Epithelial cell of prostate (primary cell): ENCODE measurements at regions not wholly inside any gene's neighbourhood (a gene's known extent, or its start where the extent isn't known, plus 50 kb on each side); places are given as distances from the start of the nearest gene placed in this dataset.
A peak's percentile ranks its signal among the peaks of the same experiment; 100 is the strongest.
"Not testable (repeated sequence)": the region's sequence is repeated elsewhere in the genome, so short reads cannot be mapped to it uniquely, and the experiment has no call there.

ENCODE experiments used
- DNase-seq: peaks from one replicate; pipeline ENCODE4 v3.0.0-alpha.2; 2011; ENCODE audit warnings: low read depth, low spot score
- H3K27ac ChIP-seq: fragments of 450-650 bp; 2 replicates; pipeline ENCODE4 v1.5.1; 2017; ENCODE audit warnings: mild to moderate bottlenecking

DNA sequence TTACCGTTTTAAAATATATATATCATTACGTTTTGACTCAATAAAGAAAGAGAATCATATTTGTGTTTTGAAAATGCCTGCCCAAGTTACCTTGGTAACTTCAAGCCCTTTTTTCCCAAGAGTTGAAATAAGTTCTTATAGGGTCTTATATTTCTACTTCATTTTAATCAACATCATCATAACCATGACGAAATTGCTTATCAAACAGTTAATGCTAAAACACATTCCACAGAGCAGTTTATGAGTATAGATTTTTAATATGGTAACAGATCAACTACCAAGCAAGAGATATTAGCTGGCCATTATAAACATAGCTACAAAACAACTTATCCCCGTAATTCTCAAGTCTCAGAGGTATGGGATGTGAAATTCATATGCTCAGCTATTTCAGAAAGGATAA lies 197.9 kb upstream of the LRRTM4 start:
- no peak overlapping the region for H3K27ac ChIP-seq
- no peak for DNase-seq

DNA sequence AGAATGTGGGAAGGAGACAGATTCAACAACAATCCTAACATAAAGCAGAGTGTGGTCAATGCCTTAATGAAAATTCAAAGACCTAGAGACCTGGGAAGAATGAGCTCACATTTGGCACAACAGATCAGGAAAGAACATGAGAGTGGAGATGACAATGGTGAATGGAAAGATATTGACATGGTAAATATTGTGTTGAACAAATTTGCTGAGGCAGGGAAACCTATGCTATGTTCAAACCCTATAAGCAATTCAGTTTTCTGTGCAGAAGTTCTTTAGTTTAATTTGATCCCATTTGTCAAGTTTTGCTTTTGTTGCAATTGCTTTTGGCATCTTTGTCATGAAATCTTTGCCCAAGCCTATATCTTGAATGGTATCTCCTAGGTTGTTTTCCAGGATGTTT lies 199.4 kb upstream of the LRRTM4 start:
- no peak overlapping the region for H3K27ac ChIP-seq
- no peak for DNase-seq

DNA sequence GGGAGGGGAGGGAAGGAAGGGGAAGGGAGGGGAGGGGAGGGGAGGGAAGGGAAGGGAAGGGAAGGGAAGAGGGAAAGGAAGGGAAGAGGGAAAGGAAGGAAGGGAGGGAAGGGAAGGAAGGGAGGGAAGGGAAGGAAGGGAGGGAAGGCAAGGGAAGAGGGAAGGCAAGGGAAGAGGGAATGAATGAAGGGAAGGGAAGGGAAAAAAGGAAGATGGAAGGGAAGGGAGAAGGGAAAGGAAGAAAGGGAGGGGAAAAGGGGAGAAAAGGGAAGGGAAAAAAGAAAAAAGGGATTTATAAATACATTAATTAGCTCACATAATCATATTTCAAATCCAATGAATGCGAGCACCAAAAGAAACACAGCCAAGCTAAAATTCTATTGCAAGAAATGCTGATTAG lies 202.9 kb upstream of the LRRTM4 start:
- DNase-seq, result no peak
- no peak overlapping the region for H3K27ac ChIP-seq

DNA sequence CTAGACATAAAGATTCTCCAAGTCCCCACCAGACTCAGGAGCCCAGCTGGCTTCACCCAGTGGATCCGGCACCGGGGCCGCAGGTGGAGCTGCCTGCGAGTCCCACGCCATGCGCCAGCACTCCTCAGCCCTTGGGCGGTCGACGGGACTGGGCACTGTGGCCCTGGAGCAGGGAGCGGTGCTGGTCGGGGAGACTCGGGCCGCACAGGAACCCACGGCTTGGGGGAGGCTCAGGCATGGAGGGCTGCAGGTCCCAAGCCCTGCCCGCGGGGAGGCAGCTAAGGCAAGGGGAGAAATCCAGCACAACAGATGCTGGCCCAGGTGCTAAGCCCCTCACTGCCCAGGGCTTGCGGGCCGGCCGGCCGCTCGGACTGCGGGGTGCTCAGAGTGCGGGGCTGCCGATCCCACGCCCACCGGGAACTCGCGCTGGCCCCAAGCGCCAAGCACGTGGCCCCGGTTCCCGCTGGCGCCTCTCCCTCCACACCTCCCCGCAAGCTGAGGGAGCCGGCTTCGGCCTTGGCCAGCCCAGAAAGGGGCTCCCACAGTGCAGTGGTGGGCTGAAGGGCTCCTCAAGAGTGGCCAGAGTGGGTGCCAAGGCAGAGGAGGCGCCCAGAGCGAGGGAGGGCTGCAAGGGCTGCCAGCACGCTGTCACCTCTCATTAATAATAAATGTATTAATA lies 212.6 kb upstream of the LRRTM4 start:
- H3K27ac ChIP-seq, DNase-seq: not testable (repeated sequence)

DNA sequence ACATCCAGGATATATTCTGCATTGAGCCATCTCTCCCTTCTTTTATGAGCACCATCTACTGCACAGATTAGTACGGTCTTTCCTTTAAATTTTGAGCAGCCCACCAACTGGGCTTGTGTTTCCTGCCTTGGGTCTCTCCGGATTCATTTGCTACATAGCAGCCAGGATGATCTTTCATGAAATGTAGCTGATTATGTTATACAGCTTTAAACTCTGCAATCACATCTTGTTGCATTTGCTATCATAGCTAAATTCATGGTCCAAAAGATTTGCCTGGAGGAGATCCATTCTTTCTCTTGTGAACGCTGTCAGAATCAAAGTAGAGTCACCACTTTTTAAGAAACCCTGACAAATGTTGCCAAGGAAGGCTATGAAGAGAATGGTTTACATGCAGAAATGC lies 215.1 kb upstream of the LRRTM4 start:
- H3K27ac ChIP-seq, result no peak overlapping the region
- DNase-seq, result no peak

DNA sequence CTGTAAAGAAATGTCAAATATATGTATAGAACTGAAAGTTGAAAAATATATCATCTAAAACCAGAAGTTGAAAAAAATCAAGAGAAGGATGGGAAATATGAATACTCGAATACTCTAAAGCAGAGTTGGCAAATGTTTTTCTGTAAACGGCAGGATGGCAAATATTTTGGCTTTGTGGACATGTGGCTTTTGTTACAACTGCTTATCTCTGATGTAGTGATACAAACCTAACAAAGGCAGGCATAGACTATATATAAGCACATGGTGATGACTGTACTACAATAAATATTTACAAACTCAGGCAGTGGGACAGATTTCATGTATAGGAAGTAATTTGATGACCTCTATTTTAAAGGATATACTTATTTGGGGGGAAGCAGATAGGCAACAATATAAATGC lies 224.6 kb upstream of the LRRTM4 start:
- DNase-seq, result no peak
- H3K27ac ChIP-seq, result no peak overlapping the region

DNA sequence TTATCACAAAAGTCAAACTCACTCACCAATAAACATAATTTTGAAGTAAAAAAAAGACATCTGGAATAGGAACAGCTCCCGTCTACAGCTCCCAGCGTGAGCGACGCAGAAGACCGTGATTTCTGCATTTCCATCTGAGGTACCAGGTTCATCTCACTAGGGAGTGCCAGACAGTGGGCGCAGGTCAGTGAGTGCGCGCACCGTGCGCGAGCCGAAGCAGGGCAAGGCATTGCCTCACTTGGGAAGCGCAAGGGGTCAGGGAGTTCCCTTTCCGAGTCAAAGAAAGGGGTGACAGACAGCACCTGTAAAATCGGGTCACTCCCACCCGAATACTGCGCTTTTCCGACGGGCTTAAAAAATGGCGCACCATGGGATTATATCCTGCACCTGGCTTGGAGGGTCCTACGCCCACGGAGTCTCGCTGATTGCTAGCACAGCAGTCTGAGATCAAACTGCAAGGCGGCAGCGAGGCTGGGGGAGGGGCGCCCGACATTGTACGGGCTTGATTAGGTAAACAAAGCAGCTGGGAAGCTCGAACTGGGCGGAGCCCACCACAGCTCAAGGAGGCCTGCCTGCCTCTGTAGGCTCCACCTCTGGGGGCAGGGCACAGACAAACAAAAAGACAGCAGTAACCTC lies 231.7 kb upstream of the LRRTM4 start:
- DNase-seq, H3K27ac ChIP-seq: not testable (repeated sequence)

DNA sequence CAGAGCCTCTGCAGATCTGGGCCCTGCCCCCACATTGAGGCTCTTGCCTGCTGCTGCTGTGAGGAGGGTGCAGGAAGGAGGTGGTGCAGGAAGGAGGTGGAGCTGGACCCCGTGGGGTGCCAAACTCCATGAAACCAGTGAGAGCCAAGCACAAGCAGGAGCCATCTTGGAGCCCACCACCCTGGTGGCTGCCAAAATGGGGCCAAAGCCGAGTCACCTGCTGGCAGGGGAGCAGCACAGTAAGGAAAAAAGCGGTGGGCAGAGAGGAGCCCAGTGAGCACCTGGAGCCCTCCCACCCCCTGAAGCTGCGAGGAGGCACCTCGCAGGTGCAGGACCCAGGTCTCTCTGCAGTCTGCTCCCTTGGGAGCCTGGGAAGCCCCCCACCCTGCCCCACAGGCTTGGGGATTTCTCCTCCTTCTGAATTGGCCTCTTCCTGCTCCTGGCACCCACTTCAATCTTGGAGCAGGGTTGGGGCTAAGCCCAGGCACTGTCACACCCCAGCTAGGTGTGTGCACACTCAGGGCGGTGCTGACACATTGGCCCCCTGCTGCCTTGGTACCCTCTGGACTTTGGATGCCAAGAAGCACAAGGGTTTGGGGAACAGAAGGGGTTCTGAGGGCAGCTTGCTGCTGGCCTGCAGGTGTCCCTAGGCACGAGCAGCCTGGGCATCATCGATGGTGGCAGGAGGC lies 245.4 kb upstream of the LRRTM4 start:
- DNase-seq, result no peak
- H3K27ac ChIP-seq, result no peak overlapping the region

DNA sequence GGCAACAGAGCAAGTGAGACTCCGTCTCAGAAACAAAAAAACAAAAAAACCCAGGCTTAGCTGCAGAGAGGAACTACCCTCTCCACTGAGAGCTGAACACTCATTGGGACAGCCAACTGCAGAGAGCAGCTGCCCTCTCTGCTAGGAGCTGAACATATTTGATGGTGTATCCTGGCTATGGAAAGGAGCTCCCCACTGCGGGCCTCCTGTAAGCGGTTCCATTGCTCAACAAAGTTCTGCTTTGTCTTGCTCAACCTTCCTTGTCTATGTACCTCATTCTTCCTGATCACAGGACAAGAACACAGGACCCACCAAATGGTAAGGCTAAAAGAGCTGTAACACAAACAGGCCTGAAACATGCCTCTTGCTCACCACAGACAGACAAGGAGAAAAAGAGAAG lies 246.3 kb upstream of the LRRTM4 start:
- H3K27ac ChIP-seq, result no peak overlapping the region
- DNase-seq, result no peak

DNA sequence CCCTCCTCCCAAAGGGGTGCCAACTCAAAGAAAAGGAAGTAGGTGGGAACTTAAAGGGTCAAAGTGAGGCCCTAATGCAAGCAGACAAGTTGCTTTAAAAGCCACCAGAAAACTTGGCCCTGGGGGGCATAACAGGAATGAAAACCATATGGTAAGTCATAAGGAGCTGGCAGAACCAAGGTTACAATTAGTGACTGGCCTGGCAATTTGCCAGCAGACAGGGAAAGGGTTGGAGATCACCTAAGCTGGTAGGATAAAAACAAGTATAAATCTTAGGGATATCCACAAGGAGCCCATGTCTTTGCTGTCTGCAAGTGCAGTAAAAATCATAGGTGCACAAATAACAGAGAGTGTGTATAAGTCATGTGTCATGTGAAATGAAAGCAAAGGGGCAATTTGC lies 256.7 kb upstream of the LRRTM4 start:
- no peak overlapping the region for H3K27ac ChIP-seq
- DNase-seq, result no peak

DNA sequence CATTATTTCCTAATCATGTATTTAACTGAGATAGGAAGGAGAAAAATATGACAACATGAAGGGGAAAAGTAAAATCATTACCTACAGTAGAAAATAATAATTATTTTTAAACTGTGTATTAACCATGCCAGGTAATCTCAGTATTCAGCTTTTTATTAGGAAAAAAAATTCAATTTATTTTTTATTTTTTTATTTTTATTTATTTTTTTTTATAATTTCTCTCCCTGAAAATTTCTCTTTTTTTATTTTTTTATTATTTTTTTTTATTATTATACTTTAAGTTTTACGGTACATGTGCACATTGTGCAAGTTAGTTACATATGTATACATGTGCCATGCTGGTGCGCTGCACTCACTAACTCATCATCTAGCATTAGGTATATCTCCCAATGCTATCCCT lies 271.3 kb upstream of the LRRTM4 start:
- DNase-seq, H3K27ac ChIP-seq: not testable (repeated sequence)

DNA sequence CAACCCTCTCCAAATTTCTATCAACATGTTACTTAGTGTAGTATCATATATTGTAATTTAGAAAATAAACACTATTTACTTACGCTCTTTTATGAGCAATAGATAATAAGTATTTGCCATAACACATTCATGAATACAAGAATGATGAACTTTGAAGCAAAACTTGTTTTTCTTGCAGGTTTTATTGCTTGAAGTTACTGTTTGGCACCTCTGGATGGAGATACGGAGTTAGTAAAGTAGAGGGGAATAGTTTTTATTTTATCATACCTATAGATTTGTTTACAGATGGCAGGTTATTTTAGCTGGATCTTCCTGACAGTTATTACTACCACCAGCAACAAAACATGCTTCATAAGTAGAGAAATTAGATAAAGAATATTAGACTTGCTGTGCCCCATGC lies 274.2 kb upstream of the LRRTM4 start:
- H3K27ac ChIP-seq, result no peak overlapping the region
- no peak for DNase-seq

DNA sequence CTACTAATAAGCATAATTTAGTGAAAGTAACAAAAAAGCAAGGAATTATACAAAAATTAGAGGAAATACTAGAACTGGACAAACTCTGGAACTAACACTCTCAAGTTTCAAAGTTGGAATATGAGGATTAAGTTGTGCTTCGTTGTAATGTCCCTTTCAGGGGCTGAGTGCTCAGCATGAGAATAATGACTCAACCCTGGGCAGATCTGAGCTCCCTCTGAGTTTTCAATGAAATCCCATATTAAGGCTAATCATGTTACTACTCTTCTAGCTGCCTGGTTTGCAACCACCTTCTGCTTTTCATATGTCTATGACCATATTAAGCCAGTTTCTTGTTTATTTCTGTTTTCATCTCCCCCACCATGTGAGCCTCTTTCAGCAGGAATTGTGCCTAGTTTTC lies 274.9 kb upstream of the LRRTM4 start:
- H3K27ac ChIP-seq, result no peak overlapping the region
- DNase-seq, result no peak

DNA sequence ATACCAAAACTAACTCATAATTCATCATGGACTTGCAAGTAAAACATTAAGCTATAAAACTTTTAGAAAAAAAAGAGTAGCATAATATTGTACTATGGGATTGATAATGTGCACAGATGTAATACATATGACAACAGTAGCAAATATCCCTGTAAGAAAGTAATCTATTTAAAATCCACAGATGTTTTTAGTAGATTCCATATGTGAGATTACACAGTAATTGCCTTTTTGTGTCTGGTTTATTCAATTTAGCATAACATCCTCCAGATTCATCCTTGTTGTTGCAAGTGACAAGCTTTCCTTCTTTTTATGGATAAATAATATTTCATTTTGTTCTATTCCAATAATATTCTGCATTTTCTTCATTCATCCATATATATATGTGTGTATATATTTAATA lies 278.2 kb upstream of the LRRTM4 start:
- no peak for DNase-seq
- H3K27ac ChIP-seq, result no peak overlapping the region

DNA sequence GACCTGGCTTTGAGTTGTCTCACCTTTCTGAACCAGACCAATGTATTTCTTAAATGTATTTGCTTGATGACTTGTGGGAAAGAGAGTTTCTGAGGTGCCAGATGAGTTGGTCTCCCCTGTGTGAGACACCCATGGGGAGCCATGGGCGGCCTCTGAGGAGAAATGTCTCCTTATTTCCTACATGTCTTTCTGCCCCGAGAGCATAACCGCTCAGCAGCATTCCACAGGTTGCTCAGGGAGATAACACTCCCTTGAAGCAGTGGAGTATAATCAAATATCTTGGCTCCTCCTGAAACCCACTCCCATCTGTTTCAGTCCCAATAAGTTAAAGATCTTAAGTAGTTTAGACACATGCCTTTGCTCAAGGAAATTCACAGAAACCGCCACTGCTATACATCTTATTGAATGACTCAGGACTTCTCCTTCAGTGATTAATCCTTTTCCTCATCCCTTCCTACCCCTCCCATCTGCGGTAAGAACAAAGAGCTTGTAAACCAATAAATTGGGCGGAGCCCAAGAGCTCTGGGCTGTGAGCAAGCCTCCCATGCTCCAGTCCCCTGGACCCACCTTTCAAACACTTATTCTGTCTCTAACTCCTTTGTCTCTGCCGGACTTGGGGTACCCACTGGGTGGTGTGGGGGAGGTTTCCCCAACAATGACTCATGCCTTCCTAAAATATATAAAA lies 285.5 kb upstream of the LRRTM4 start:
- peak; percentile 31 for DNase-seq
- no peak overlapping the region for H3K27ac ChIP-seq

DNA sequence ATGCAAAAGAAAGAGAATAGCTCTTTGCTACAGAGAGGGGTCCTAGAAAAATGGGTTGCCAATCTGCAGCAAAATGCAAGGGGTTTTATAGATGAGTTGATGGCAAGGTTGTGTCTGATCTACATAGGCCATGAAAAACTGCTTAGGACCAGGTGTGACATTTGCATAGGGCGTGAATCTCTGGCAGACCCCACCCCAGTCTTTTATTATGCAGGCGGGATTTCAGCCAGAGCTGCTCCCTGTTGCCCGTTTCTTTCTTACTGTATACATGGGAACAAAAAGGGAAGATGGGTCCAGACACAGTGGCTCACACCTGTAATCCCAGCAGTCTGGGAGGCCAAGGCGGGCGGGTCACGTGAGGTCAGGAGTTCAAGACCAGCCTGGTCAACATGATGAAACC lies 286.4 kb upstream of the LRRTM4 start:
- H3K27ac ChIP-seq, result no peak overlapping the region
- no peak for DNase-seq

DNA sequence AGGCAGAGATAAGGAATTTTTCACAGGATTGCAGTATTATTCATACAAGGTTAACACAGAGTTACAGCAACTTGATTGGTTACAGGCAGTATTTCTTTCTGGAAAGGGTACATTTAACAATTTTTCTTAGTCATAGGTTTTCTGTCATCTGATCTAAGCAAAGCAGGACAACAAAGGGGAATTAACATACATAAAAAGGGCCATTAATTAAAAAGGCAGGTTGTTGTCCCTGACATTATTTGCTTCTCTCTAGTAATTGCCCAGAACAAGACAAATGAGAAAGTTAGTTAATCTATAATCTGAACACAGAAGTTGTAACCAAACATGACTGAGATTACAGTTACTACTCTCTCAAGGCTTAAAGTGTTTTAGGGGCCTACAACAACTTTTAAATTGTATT lies 291.4 kb upstream of the LRRTM4 start:
- no peak for DNase-seq
- H3K27ac ChIP-seq, result no peak overlapping the region

DNA sequence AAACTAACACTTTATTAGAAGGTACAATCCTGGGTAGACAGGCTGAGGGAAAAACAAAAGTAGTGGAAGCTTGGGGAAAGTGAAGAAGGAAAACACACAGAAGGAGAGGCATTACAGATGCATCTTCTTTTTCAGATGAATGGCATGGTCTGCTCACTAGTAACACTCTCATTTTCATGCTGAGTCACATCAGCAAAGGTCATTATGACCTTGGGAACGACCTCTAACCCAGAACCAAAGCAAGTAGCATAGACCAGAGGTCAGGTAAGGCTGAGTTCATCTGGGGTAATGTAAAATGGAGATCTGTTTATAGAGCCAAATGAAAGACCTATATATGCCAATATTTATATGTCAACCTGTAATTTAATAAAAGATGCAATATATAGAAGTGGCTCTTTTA lies 294.4 kb upstream of the LRRTM4 start:
- H3K27ac ChIP-seq, result no peak overlapping the region
- no peak for DNase-seq

DNA sequence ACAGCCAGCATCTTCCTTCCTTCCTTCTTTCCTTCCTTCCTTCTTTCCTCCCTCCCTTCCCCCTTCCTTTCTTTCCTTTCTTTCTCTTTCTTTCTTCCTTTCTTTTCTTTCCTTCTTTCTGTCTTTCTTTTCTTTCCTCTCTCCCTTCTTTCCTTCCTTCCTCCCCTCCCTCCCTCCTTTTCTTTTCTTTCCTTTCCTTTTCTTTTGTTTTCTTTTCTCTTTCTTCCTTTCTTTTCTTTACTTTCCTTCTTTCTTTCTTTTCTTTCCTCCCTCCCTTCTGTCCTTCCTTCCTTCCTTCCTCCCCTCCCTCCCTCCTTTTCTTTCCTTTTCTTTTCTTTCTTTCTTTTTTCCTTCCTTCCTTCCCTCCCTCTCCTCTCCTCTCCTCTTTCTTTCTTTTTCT lies 296.0 kb upstream of the LRRTM4 start:
- H3K27ac ChIP-seq, result no peak overlapping the region
- DNase-seq, result no peak

DNA sequence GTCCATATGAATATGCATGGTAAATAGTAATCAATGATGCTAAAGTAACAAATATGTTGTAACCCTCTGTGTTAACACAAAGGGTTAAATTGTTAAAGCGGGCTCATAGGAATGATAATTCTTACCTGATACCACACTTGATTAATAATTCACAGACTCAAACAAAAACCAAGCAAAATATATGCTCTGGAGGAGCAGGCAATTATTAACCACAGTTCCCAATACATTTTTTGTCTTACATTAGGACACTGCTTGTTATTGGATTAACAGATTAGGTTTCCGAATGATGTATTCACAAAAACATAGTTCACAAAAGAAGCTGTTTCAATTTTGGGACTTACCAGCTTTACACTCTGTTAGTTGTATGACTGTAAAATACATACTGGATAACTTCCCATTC lies 300.9 kb upstream of the LRRTM4 start:
- no peak for DNase-seq
- H3K27ac ChIP-seq, result no peak overlapping the region

DNA sequence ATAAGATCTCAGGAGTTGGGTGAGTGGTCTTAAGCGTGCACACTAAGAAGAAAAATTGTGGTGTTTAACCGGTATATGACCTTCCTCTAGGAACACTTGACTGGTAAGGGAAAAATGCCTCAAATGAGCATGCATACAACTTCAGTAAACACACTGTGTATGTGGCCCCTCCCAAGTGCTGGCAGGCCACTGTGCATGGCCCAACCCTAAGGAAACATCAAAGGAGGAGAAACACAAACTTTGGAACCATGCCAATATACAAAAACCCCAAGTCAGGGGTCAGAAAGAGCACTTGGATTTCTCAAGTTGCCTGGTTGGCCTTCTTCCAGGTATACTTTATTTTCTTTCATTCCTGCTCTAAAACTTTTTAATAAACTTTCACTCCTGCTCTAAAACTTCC lies 308.9 kb upstream of the LRRTM4 start:
- no peak overlapping the region for H3K27ac ChIP-seq
- DNase-seq, result no peak
